ENCODE measurements at regions not wholly inside any gene's neighbourhood (a gene's known extent, or its start where the extent isn't known, plus 50 kb on each side); places are given as distances from the start of the nearest gene placed in this dataset.

- Histone ChIP-seq H3K4me1 (ENCODE audit: control insufficient read depth, insufficient read depth, low read length) (no peaks in the 10 kb centered on the region), H2AFZ (replicated peaks; ENCODE audit: low read length, poor library complexity) (no peak overlapping the region), H3K4ac (ENCODE audit: low read depth, low read length) (no peak overlapping the region), H2BK20ac (ENCODE audit: low read depth, low read length) (no peak overlapping the region), H3K36me3 (ENCODE audit: control insufficient read depth, insufficient read depth, low read length) (no peaks in the 10 kb centered on the region), H4K8ac (ENCODE audit: low read depth in 2 of 2, low read length in 2 of 2) (no peak overlapping the region), H3K14ac (replicated peaks; ENCODE audit: low read depth, low read length) (no peak overlapping the region), H3K4me2 (ENCODE audit: low read depth, low read length) (no peak overlapping the region), H4K91ac (ENCODE audit: insufficient read depth, low read depth, low read length) (no peak overlapping the region), H3K18ac (ENCODE audit: low read depth, low read length) (no peak overlapping the region), H2BK15ac (ENCODE audit: low read depth, low read length) (no peak overlapping the region), H3K27ac (ENCODE audit: insufficient read depth, low read length) (no peak overlapping the region), H3K79me1 (ENCODE audit: low read depth in 1 of 2, low read length in 2 of 2) (no peaks in the 10 kb centered on the region), H2AK9ac (replicated peaks; ENCODE audit: low read depth, low read length, poor library complexity) (no peak overlapping the region), H3K9ac (ENCODE audit: low read depth, low read length) (no peak overlapping the region), H3K27me3 (ENCODE audit: control insufficient read depth, insufficient read depth, low read length) (no peaks in the 10 kb centered on the region), H3K23ac (ENCODE audit: low read depth, low read length) (no peak overlapping the region), H3K9me3 (ENCODE audit: control insufficient read depth, insufficient read depth, low read length) (peaks cover 50% of the 10 kb centered on the region), H4K5ac (ENCODE audit: low read depth, low read length) (no peak overlapping the region), H3K9me1 (ENCODE audit: insufficient read depth, low read length) (no peaks in the 10 kb centered on the region), H3K4me3 (ENCODE audit: insufficient read depth, low read depth, low read length) (no peak overlapping the region), H3K56ac (ENCODE audit: extremely low read depth, insufficient read depth, low read length) (no peak overlapping the region), H2BK5ac (ENCODE audit: low read depth, low read length, poor library complexity, severe bottlenecking) (no peak overlapping the region), H2BK120ac (ENCODE audit: low read depth, low read length) (no peak overlapping the region), H4K20me1 (ENCODE audit: insufficient read depth, low read length) (no peaks in the 10 kb centered on the region), H2AK5ac (ENCODE audit: low read depth, low read length) (no peak overlapping the region)
- no peak for ATAC-seq (ENCODE audit: low read depth)
- dilution Hi-C loops (cut with HindIII; ENCODE audit: low sequenced_read_pairs, unreplicated experiment) = no loop called here
- CTCF ChIA-PET = no interaction called here
- intact Hi-C loops (cut with micrococcal nuclease) = no loop called here
- DNase-seq = no peak
- TF ChIP-seq BHLHE40 (IDR thresholded peaks at IDR 0.05; ENCODE audit: low read depth, low read length) (no peak), POLR2A (IDR thresholded peaks at IDR 0.05; ENCODE audit: low read depth, low read length) (no peak), RCOR1 (IDR thresholded peaks at IDR 0.05; ENCODE audit: insufficient replicate concordance, low read length) (no peak), MXI1 (IDR thresholded peaks at IDR 0.05; ENCODE audit: borderline replicate concordance, low read depth, low read length) (no peak), CHD1 (IDR thresholded peaks at IDR 0.05; ENCODE audit: low read depth, low read length) (no peak), CEBPB (IDR thresholded peaks at IDR 0.05; ENCODE audit: low read depth, low read length) (no peak), NFE2L2 (IDR thresholded peaks at IDR 0.05; ENCODE audit: low read depth, low read length) (no peak), ELK1 (IDR thresholded peaks at IDR 0.05; ENCODE audit: borderline replicate concordance, low read depth, low read length) (no peak), USF2 (IDR thresholded peaks at IDR 0.05; ENCODE audit: low read depth, low read length) (no peak), RFX5 (IDR thresholded peaks at IDR 0.05; ENCODE audit: low read depth, low read length) (no peak), CTCF (conservative IDR thresholded peaks at IDR 0.05; ENCODE audit: low read depth, low read length) (no peak), RAD21 (IDR thresholded peaks at IDR 0.05; ENCODE audit: low read length) (no peak), SMC3 (IDR thresholded peaks at IDR 0.05; ENCODE audit: low read depth, low read length) (no peak), MAFK (IDR thresholded peaks at IDR 0.05; ENCODE audit: low read depth, low read length) (no peak), MAZ (IDR thresholded peaks at IDR 0.05; ENCODE audit: borderline replicate concordance, low read depth, low read length) (no peak), FOS (IDR thresholded peaks at IDR 0.05; ENCODE audit: low read depth, low read length) (no peak)
- WGBS, 2 experiments (ENCODE audit: extremely low coverage in 2 of 2, insufficient read length in 1 of 2) = no CpG with 5 or more reads among the region's 6 CpGs
- in situ Hi-C loops (cut with MboI; ENCODE audit: low sequenced_read_pairs) = no loop called here
- BruUV-seq (replicated peaks) = no TSS peak
- POLR2A ChIA-PET (ENCODE audit: unreplicated experiment) = no interaction called here
These were observed 423.3 kb downstream of the GLRX3 start for GRCh38 chr10:130559547-130559880.
